IPS-18a (cell line): ENCODE measurements at regions not wholly inside any gene's neighbourhood (a gene's known extent, or its start where the extent isn't known, plus 50 kb on each side); places are given as distances from the start of the nearest gene placed in this dataset.
"Not testable (repeated sequence)": the region's sequence is repeated elsewhere in the genome, so short reads cannot be mapped to it uniquely, and the experiment has no call there.

Experiments used
- H3K27ac ChIP-seq: one replicate; pipeline ENCODE4 v1.5.1; 2013; ENCODE audit warnings: low read length
- H3K27me3 ChIP-seq: one replicate; pipeline ENCODE4 v1.6.1; 2013; ENCODE audit warnings: mild to moderate bottlenecking, low read length; ENCODE audit not compliant: control insufficient read depth, insufficient read depth
- H3K36me3 ChIP-seq: one replicate; pipeline ENCODE4 v1.6.1; 2013; ENCODE audit warnings: low read depth, low read length; ENCODE audit not compliant: control insufficient read depth
- H3K4me1 ChIP-seq: one replicate; pipeline ENCODE4 v1.6.1; 2013; ENCODE audit warnings: low read depth, low read length; ENCODE audit not compliant: control insufficient read depth
- H3K4me3 ChIP-seq: one replicate; pipeline ENCODE4 v1.5.1; 2013; ENCODE audit warnings: low read length
- H3K9ac ChIP-seq: one replicate; pipeline ENCODE4 v1.6.1; 2013; ENCODE audit warnings: mild to moderate bottlenecking, low read length, moderate library complexity
- H3K9me3 ChIP-seq: one replicate; pipeline ENCODE4 v1.6.1; 2013; ENCODE audit warnings: low read depth, low read length; ENCODE audit not compliant: control insufficient read depth

- no peaks in the 10 kb centered on the region for H3K4me1 ChIP-seq
- no peaks in the 10 kb centered on the region for H3K36me3 ChIP-seq
- no peak overlapping the region for H3K9ac ChIP-seq
- no peak overlapping the region for H3K4me3 ChIP-seq
- no peaks in the 10 kb centered on the region for H3K9me3 ChIP-seq
- H3K27me3 ChIP-seq: no peaks in the 10 kb centered on the region
- no peak overlapping the region for H3K27ac ChIP-seq
Measured at GRCh38 chr11:123338997-123339752, 90.9 kb upstream of the GRAMD1B start.

DNA sequence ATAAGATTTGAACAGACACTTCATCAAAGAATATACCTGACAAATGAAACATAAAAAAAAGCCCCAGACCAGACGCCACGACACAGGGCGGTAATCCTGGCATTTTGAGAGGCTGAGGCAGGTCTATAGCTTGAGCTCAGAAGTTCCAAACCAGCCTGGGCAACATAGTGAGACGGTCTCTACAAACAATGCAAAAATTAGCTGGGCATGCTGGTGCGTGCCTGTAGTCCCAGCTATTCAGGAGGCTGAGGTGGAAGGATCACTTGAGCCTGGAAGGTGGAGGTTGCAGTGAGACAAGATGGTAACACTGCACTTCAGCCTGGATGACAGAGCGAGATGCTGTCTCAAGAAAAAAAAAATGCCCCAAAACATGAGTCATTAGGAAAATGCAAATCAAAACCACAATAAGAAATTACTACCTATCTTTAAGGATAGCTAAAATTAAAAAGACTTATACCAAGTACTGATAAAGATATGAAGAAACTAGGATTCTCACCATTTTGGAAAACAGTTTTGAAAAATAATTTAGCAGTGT, 91.7 kb upstream of the GRAMD1B start:
- Histone ChIP-seq H3K9ac (no peak overlapping the region), H3K4me1 (no peaks in the 10 kb centered on the region), H3K36me3 (no peaks in the 10 kb centered on the region), H3K4me3 (no peak overlapping the region), H3K27me3 (no peaks in the 10 kb centered on the region), H3K27ac (no peak overlapping the region), H3K9me3 (no peaks in the 10 kb centered on the region)

DNA sequence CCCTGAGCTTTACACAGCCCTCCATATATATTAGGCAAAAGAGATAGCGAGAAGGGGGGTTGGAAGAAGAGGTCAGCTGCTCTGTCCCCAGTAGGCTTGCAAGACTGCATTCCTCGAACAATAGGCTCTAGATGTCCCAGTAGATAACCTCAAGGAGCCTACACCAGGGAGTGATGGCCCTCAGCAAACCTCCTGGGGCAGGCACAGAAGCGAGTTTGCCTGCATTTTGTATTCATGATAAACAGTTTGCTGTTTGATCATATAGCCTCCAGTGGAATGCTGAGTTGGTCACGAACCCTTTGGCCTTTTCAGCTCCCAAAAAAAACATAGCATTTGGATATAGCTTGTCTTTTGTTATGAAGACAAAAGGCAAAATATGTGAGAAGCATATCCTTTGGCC, 95.1 kb upstream of the GRAMD1B start:
- no peak overlapping the region for H3K4me3 ChIP-seq
- no peaks in the 10 kb centered on the region for H3K27me3 ChIP-seq
- no peak overlapping the region for H3K9ac ChIP-seq
- no peak overlapping the region for H3K27ac ChIP-seq
- H3K36me3 ChIP-seq: no peaks in the 10 kb centered on the region
- H3K4me1 ChIP-seq: no peaks in the 10 kb centered on the region
- no peaks in the 10 kb centered on the region for H3K9me3 ChIP-seq

GRCh38 chr11:123332577-123332976, 97.5 kb upstream of the GRAMD1B start:
- H3K4me3 ChIP-seq, H3K9ac ChIP-seq, H3K4me1 ChIP-seq, H3K27me3 ChIP-seq, H3K36me3 ChIP-seq, H3K27ac ChIP-seq, H3K9me3 ChIP-seq: not testable (repeated sequence)

GRCh38 chr11:123330948-123331347, 99.1 kb upstream of the GRAMD1B start:
- H3K4me1 ChIP-seq: no peaks in the 10 kb centered on the region
- no peak overlapping the region for H3K27ac ChIP-seq
- H3K27me3 ChIP-seq: no peaks in the 10 kb centered on the region
- H3K9ac ChIP-seq: no peak overlapping the region
- no peaks in the 10 kb centered on the region for H3K9me3 ChIP-seq
- H3K4me3 ChIP-seq: no peak overlapping the region
- H3K36me3 ChIP-seq: no peaks in the 10 kb centered on the region

DNA sequence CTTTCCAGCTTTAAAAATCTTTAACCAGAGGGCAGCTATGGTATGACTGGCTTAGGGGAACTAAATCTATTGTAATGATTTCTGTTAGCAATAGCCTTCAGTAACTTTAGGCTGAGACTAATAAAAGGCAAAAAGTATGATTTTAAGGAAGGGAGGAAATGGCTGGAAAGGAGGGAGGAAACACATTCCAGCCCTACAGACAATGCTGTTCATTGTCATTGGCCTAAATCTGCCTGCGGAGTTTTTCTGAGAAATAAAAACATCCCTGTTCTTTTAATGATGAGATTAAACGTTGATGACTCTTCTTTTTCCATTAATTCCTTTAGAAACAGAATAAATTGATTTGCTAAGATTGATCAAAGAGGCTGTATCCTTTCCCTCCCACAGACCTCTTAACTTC, 99.6 kb upstream of the GRAMD1B start:
- Histone ChIP-seq H3K4me1 (no peaks in the 10 kb centered on the region), H3K9ac (no peak overlapping the region), H3K4me3 (no peak overlapping the region), H3K27ac (no peak overlapping the region), H3K27me3 (no peaks in the 10 kb centered on the region), H3K9me3 (no peaks in the 10 kb centered on the region), H3K36me3 (no peaks in the 10 kb centered on the region)

DNA sequence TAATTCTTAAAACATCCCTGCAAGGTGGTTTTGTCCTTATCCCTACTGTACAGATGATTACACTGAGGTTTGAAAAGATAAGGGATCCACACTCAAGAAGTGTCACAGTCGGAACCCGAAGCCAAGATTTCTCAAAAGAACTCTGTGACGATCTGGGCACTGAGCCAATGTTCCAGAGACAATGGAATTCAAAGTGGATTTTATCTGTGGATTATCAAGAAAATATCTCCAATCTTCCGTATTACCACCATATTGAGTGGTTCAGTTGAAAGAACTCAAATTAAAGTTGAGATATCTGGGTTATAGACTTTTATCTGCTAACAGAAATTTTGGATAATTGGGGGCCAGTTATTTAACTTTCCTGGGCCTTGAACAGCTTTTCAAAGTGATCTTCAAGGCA, 100.0 kb upstream of the GRAMD1B start:
- no peak overlapping the region for H3K4me3 ChIP-seq
- H3K9ac ChIP-seq: no peak overlapping the region
- no peaks in the 10 kb centered on the region for H3K9me3 ChIP-seq
- H3K4me1 ChIP-seq: no peaks in the 10 kb centered on the region
- no peak overlapping the region for H3K27ac ChIP-seq
- H3K36me3 ChIP-seq: no peaks in the 10 kb centered on the region
- H3K27me3 ChIP-seq: no peaks in the 10 kb centered on the region

DNA sequence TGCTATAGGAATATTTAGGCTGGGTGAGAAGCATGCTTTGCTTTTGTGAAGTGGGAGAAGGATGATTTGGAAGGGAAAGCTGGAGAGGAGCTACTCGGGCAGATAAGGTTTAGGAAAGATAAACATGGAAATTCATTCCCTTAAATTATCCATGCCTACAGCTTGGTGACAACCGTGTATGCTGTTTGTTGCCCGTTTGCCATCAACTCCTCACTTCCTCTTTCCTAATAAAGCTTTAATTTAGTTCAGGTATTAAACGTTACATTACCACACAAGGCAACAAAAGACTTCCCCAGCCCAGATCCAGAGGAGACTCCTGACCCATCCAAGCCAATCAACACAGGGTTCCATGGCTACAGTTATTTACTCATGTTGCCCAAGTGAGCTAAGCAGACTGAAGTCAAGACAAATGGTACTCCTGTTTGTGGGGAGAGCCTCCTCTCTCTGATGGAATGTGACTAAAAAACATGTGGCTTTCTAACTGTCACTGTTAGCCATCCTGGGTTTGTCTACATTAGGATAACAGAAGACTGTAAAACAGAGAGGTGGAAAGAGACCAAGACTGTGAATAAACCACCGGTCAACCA, 101.7 kb upstream of the GRAMD1B start:
- no peaks in the 10 kb centered on the region for H3K4me1 ChIP-seq
- H3K36me3 ChIP-seq: no peaks in the 10 kb centered on the region
- no peak overlapping the region for H3K9ac ChIP-seq
- H3K4me3 ChIP-seq: no peak overlapping the region
- no peaks in the 10 kb centered on the region for H3K27me3 ChIP-seq
- no peak overlapping the region for H3K27ac ChIP-seq
- H3K9me3 ChIP-seq: no peaks in the 10 kb centered on the region

DNA sequence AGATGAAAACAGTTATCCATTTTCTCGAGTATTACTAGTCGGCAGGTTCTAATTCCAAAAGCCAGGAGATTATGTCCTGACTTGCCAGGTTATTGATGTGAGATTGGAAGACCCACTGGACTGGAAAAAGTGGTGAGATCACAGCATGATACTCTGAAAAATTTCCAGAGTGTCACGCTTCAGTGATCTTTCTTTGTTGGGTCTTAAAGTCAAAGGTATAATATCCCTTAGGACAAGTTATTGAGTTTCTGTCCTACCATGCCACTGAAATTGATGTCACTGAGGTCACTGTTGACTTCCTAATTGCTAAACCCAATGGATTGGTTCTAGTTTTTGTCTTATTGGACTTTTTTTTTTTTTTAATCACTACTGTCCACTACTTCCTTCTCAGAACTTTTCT, 104.5 kb upstream of the GRAMD1B start:
- Histone ChIP-seq H3K9me3 (no peaks in the 10 kb centered on the region), H3K4me3 (no peak overlapping the region), H3K9ac (no peak overlapping the region), H3K27me3 (no peaks in the 10 kb centered on the region), H3K36me3 (no peaks in the 10 kb centered on the region), H3K27ac (no peak overlapping the region), H3K4me1 (no peaks in the 10 kb centered on the region)

GRCh38 chr11:123323568-123323967, 106.5 kb upstream of the GRAMD1B start:
- Histone ChIP-seq H3K27me3 (no peaks in the 10 kb centered on the region), H3K4me1 (no peaks in the 10 kb centered on the region), H3K9ac (no peak overlapping the region)

DNA sequence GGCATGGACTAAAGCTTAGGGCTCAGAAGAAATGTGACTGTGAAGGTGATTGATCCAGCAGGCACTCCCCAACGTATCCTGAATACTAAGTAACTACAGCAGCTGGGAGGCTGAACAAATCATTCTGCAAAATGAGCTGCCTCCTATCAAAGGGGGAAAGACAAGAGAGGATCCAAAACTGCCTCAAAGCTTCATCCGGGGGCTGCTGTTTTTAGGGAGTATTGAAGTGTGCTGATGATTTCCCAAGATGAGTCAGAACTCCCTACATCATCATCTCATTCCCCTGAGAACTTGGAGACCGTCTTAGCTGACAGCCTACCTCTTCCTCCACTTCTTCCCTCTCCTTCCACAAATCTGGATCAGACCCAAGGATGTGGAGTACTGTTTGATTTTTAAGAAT, 108.4 kb upstream of the GRAMD1B start:
- no peak overlapping the region for H3K27ac ChIP-seq
- H3K4me1 ChIP-seq: no peaks in the 10 kb centered on the region
- no peak overlapping the region for H3K4me3 ChIP-seq
- H3K9me3 ChIP-seq: no peaks in the 10 kb centered on the region
- H3K9ac ChIP-seq: no peak overlapping the region
- no peaks in the 10 kb centered on the region for H3K27me3 ChIP-seq
- H3K36me3 ChIP-seq: no peaks in the 10 kb centered on the region

More at GRCh38 chr11:123323568-123323967, 106.5 kb upstream of the GRAMD1B start:
- no peaks in the 10 kb centered on the region for H3K36me3 ChIP-seq
- no peaks in the 10 kb centered on the region for H3K9me3 ChIP-seq
- H3K4me3 ChIP-seq: no peak overlapping the region
- H3K27ac ChIP-seq: no peak overlapping the region

DNA sequence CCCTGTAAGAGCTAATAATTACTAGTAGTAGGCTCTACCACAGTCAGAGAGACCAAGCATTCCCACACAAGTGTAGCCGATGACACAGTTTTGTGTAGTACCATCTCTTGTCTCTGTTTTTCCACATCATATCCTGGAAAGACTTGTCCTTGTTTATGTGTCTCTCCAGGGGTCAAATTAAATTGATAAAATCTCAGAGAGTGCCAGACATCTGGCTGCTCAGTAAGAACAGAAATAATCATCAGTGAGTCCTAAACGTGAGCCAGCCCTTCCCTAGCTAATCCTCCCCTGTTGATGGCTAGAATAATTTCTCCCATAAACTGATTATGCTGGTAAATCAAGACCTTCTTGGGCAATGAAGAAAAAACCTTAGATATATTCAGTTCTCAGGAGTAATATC, 111.4 kb upstream of the GRAMD1B start:
- Histone ChIP-seq H3K4me1 (peaks cover 4% of the 10 kb centered on the region), H3K27me3 (no peaks in the 10 kb centered on the region), H3K9me3 (no peaks in the 10 kb centered on the region), H3K36me3 (no peaks in the 10 kb centered on the region), H3K27ac (no peak overlapping the region), H3K9ac (no peak overlapping the region), H3K4me3 (no peak overlapping the region)
